ENCODE measurements at regions not wholly inside any gene's neighbourhood (a gene's known extent, or its start where the extent isn't known, plus 50 kb on each side); places are given as distances from the start of the nearest gene placed in this dataset.
A peak's percentile ranks its signal among the peaks of the same experiment; 100 is the strongest.

- H3K4me3 ChIP-seq, result no peak overlapping the region
- TF ChIP-seq POLR2A (IDR thresholded peaks at IDR 0.05) (no peak), EP300 (IDR thresholded peaks at IDR 0.05) (no peak), POLR2AphosphoS5 (IDR thresholded peaks at IDR 0.05) (no peak), CTCF (IDR thresholded peaks at IDR 0.05) (no peak)
- no peaks in the 10 kb centered on the region for H3K4me1 ChIP-seq
- no peaks in the 10 kb centered on the region for H3K27me3 ChIP-seq
- no peaks in the 10 kb centered on the region for H3K36me3 ChIP-seq
- DNase-seq, result peak in 1 of 2 donors; percentile 29
- H3K9me3 ChIP-seq, result no peaks in the 10 kb centered on the region
- intact Hi-C loops (cut with DNase I; ENCODE audit: low total_unique reads), result no loop called here
- 47 to 80% (median 59%) methylated on average over 1 of the region's 1 CpG for WGBS, 5 donors
- H3K27ac ChIP-seq, result no peak overlapping the region
These were observed 666.6 kb downstream of the CDH11 start for GRCh38 chr16:64455275-64455674.

- H3K4me3 ChIP-seq, result no peak overlapping the region
- no peak overlapping the region for H3K27ac ChIP-seq
- H3K9me3 ChIP-seq, result no peaks in the 10 kb centered on the region
- no peaks in the 10 kb centered on the region for H3K4me1 ChIP-seq
- intact Hi-C loops (cut with DNase I; ENCODE audit: low total_unique reads), result no loop called here
- WGBS, 5 donors, result 35 to 57% (median 52%) methylated on average over 2 of the region's 2 CpGs
- H3K27me3 ChIP-seq, result no peaks in the 10 kb centered on the region
- no peaks in the 10 kb centered on the region for H3K36me3 ChIP-seq
- TF ChIP-seq CTCF (IDR thresholded peaks at IDR 0.05), result no peak
- no peak for TF ChIP-seq POLR2A (IDR thresholded peaks at IDR 0.05)
- TF ChIP-seq POLR2AphosphoS5 (IDR thresholded peaks at IDR 0.05), result no peak
- no peak for TF ChIP-seq EP300 (IDR thresholded peaks at IDR 0.05)
- DNase-seq, result no peak
These were observed 668.2 kb downstream of the CDH11 start for GRCh38 chr16:64453646-64454045.

GRCh38 chr16:64452446-64452845 lies 669.4 kb downstream of the CDH11 start:
- H3K4me1 ChIP-seq, result no peaks in the 10 kb centered on the region
- no peaks in the 10 kb centered on the region for H3K9me3 ChIP-seq
- TF ChIP-seq POLR2AphosphoS5 (IDR thresholded peaks at IDR 0.05) (no peak), CTCF (IDR thresholded peaks at IDR 0.05) (no peak), POLR2A (IDR thresholded peaks at IDR 0.05) (no peak), EP300 (IDR thresholded peaks at IDR 0.05) (no peak)
- DNase-seq, result no peak
- H3K4me3 ChIP-seq, result no peak overlapping the region
- no peaks in the 10 kb centered on the region for H3K27me3 ChIP-seq
- no peaks in the 10 kb centered on the region for H3K36me3 ChIP-seq
- H3K27ac ChIP-seq, result no peak overlapping the region
- intact Hi-C loops (cut with DNase I; ENCODE audit: low total_unique reads), result no loop called here

GRCh38 chr16:64450177-64450576 lies 671.7 kb downstream of the CDH11 start:
- intact Hi-C loops (cut with DNase I; ENCODE audit: low total_unique reads), result no loop called here
- Histone ChIP-seq H3K9me3 (no peaks in the 10 kb centered on the region), H3K36me3 (no peaks in the 10 kb centered on the region), H3K27me3 (no peaks in the 10 kb centered on the region), H3K4me1 (no peaks in the 10 kb centered on the region), H3K4me3 (no peak overlapping the region), H3K27ac (no peak overlapping the region)
- DNase-seq, result no peak
- WGBS, 5 donors, result 70 to 87% (median 78%) methylated on average over 4 of the region's 4 CpGs
- TF ChIP-seq POLR2AphosphoS5 (IDR thresholded peaks at IDR 0.05) (no peak), POLR2A (IDR thresholded peaks at IDR 0.05) (no peak), CTCF (IDR thresholded peaks at IDR 0.05) (no peak), EP300 (IDR thresholded peaks at IDR 0.05) (no peak)

GRCh38 chr16:64449506-64449905 lies 672.4 kb downstream of the CDH11 start:
- no peak for TF ChIP-seq POLR2AphosphoS5 (IDR thresholded peaks at IDR 0.05)
- TF ChIP-seq EP300 (IDR thresholded peaks at IDR 0.05), result no peak
- no peak for TF ChIP-seq CTCF (IDR thresholded peaks at IDR 0.05)
- TF ChIP-seq POLR2A (IDR thresholded peaks at IDR 0.05), result no peak
- no peak for DNase-seq
- Histone ChIP-seq H3K27me3 (no peaks in the 10 kb centered on the region), H3K9me3 (no peaks in the 10 kb centered on the region), H3K36me3 (no peaks in the 10 kb centered on the region), H3K4me1 (no peaks in the 10 kb centered on the region), H3K4me3 (no peak overlapping the region), H3K27ac (no peak overlapping the region)
- intact Hi-C loops (cut with DNase I; ENCODE audit: low total_unique reads), result no loop called here

Measured in stomach (tissue), 8 donors.